ENCODE measurements at regions not wholly inside any gene's neighbourhood (a gene's known extent, or its start where the extent isn't known, plus 50 kb on each side); places are given as distances from the start of the nearest gene placed in this dataset.

DNA sequence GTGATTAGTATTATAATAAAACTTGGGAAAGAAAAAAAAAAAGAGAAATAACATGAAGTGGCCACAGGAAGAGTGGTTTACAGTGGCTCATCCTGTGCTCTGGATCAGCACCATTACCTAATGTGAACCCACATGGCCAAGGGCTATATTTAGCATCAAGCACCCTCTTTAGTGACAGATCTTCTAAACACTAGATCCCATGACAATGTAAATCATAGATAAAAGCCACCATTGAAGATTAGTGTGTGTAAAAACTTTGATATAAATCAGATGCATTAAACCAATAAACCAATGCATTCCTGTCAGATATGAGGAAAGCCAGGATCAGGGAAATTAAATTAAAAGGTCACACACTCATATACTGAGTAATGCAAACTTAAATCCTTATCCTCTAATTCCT lies 400.6 kb upstream of the MAGEB18 start:
- ChIA-PET CTCF (ENCODE audit: partially characterized antibody) (no interaction called here), POLR2A (ENCODE audit: partially characterized antibody) (no interaction called here)
- Histone ChIP-seq H4K5ac (ENCODE audit: insufficient read length, low read depth, low read length) (no peak overlapping the region), H3K79me1 (ENCODE audit: low read depth, low read length) (no peaks in the 10 kb centered on the region), H3K4me3 (ENCODE audit: extremely low read depth in 1 of 4, insufficient read depth in 2 of 4, low read depth in 3 of 4, low read length in 4 of 4) (no peak overlapping the region), H3K14ac (ENCODE audit: insufficient read length) (no peak overlapping the region), H3K27ac (ENCODE audit: low read depth, low read length) (no peak overlapping the region), H3K4me1 (replicated peaks in 1 of 4; ENCODE audit: control insufficient read depth in 3 of 4, insufficient read depth in 4 of 4, low read length in 3 of 4) (no peaks in the 10 kb centered on the region), H2AK5ac (ENCODE audit: low read depth, low read length) (no peak overlapping the region), H3K18ac (ENCODE audit: extremely low read depth, low read length) (no peak overlapping the region), H3K4ac (replicated peaks; ENCODE audit: insufficient read length, low read depth, low read length) (no peak overlapping the region), H2AFZ (ENCODE audit: low read length) (no peak overlapping the region), H3K4me2 (ENCODE audit: insufficient read depth in 1 of 2, low read depth in 2 of 2, low read length in 2 of 2) (no peak overlapping the region), H3K36me3 (ENCODE audit: control insufficient read depth in 2 of 4, insufficient read depth in 4 of 4, low read length in 3 of 4) (no peaks in the 10 kb centered on the region), H2BK5ac (ENCODE audit: low read depth, low read length) (no peak overlapping the region), H2BK20ac (ENCODE audit: low read length) (no peak overlapping the region), H3K9me3 (ENCODE audit: insufficient read depth in 2 of 2, low read depth in 1 of 2, low read length in 1 of 2) (no peaks in the 10 kb centered on the region), H2BK120ac (replicated peaks; ENCODE audit: low read depth, low read length) (no peak overlapping the region), H2BK15ac (ENCODE audit: low read length) (no peak overlapping the region), H3K23ac (ENCODE audit: insufficient read length) (no peak overlapping the region), H3K27me3 (replicated peaks in 1 of 4; ENCODE audit: control insufficient read depth in 3 of 4, extremely low read depth in 1 of 4, insufficient read depth in 3 of 4, low read length in 3 of 4) (no peaks in the 10 kb centered on the region), H3K9ac (replicated peaks in 1 of 4; ENCODE audit: extremely low read depth in 1 of 4, low read depth in 3 of 4, low read length in 3 of 4) (no peak overlapping the region), H3K79me2 (ENCODE audit: control insufficient read depth in 1 of 2, insufficient read depth in 2 of 2, low read length in 2 of 2) (no peaks in the 10 kb centered on the region), H4K8ac (ENCODE audit: extremely low read depth, insufficient read depth, low read length) (no peak overlapping the region), H3K23me2 (ENCODE audit: low read depth, low read length) (no peaks in the 10 kb centered on the region), H4K91ac (replicated peaks; ENCODE audit: insufficient read length, low read length) (no peak overlapping the region), H2BK12ac (ENCODE audit: low read depth, low read length) (no peak overlapping the region), H4K20me1 (replicated peaks in 1 of 2; ENCODE audit: control insufficient read depth in 1 of 2, insufficient read depth in 2 of 2, low read length in 2 of 2) (no peaks in the 10 kb centered on the region), H3K56ac (replicated peaks; ENCODE audit: insufficient read length, low read depth, low read length) (no peak overlapping the region)
- no peak for FAIRE-seq
- TF ChIP-seq ASH2L (IDR thresholded peaks at IDR 0.05; ENCODE audit: low read length): no peak
- TF ChIP-seq TAF1 (IDR thresholded peaks at IDR 0.05; ENCODE audit: low read depth, low read length): no peak
- no peak for TF ChIP-seq FOSL1 (IDR thresholded peaks at IDR 0.05; ENCODE audit: insufficient read depth, low read depth, low read length)
- no peak for TF ChIP-seq TEAD4 (IDR thresholded peaks at IDR 0.05; ENCODE audit: low read depth, low read length)
- TF ChIP-seq EGR1 (IDR thresholded peaks at IDR 0.05; ENCODE audit: borderline replicate concordance, low read depth, low read length): no peak
- TF ChIP-seq, protein P1, sequence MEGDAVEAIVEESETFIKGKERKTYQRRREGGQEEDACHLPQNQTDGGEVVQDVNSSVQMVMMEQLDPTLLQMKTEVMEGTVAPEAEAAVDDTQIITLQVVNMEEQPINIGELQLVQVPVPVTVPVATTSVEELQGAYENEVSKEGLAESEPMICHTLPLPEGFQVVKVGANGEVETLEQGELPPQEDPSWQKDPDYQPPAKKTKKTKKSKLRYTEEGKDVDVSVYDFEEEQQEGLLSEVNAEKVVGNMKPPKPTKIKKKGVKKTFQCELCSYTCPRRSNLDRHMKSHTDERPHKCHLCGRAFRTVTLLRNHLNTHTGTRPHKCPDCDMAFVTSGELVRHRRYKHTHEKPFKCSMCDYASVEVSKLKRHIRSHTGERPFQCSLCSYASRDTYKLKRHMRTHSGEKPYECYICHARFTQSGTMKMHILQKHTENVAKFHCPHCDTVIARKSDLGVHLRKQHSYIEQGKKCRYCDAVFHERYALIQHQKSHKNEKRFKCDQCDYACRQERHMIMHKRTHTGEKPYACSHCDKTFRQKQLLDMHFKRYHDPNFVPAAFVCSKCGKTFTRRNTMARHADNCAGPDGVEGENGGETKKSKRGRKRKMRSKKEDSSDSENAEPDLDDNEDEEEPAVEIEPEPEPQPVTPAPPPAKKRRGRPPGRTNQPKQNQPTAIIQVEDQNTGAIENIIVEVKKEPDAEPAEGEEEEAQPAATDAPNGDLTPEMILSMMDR (IDR thresholded peaks at IDR 0.05; ENCODE audit: control extremely low read depth in 1 of 3, insufficient read depth in 1 of 3, low read depth in 1 of 3, low read length in 3 of 3): no peak
- TF ChIP-seq CBX8 (IDR thresholded peaks at IDR 0.05; ENCODE audit: borderline replicate concordance, low read depth, low read length): no peak
- TF ChIP-seq SP1 (IDR thresholded peaks at IDR 0.05; ENCODE audit: low read depth, low read length): no peak
- no peak for TF ChIP-seq CTBP2 (IDR thresholded peaks at IDR 0.05; ENCODE audit: borderline replicate concordance, insufficient read depth, insufficient read length, low read length)
- no peak for TF ChIP-seq KDM1A (IDR thresholded peaks at IDR 0.05; ENCODE audit: borderline replicate concordance, low read length)
- no peak for TF ChIP-seq YY1 (IDR thresholded peaks at IDR 0.05; ENCODE audit: low read depth, low read length)
- no peak for TF ChIP-seq ZNF274 (IDR thresholded peaks at IDR 0.05; ENCODE audit: borderline replicate concordance, extremely low read depth, low read length)
- no peak for TF ChIP-seq CREB1 (IDR thresholded peaks at IDR 0.05)
- no peak for TF ChIP-seq SIRT6 (IDR thresholded peaks at IDR 0.05; ENCODE audit: low read length)
- DNase-seq (ENCODE audit: low read depth in 1 of 2, low spot score in 2 of 2): no peak
